ENCODE measurements at regions not wholly inside any gene's neighbourhood (a gene's known extent, or its start where the extent isn't known, plus 50 kb on each side); places are given as distances from the start of the nearest gene placed in this dataset.
A peak's percentile ranks its signal among the peaks of the same experiment; 100 is the strongest.

DNA sequence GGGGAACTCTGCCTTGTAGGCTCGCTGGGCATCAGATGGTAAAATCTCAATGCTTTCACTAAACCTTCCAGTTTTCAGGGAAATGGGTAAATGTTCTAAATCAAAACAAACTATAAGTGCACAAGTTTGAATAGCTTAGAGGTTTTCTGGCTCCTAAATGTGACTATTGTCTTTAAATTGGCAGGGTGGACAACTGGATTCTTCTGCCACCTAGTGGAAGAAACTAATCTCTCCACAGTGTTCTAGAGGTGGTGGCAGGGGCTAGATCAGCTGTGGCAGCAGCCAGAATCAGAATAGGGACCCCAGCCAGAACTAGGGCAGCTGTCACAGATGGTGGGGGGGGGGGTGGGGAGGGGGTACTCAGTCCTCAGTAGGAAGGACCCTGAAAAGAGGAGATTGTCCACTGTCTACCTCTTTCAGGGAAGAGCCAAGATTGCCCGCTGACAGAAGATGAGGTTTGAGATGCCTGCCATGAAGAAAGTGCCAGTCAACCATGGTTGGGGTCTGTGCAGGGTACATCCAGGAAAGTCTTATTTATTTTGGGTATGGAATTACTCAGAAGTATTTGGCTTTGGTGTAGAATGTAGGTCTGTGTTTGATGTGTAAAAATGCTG, 201.4 kb downstream of the CCNG2 start:
- no peaks in the 10 kb centered on the region for H3K9me1 ChIP-seq (ENCODE audit: control insufficient read depth, extremely low read depth, insufficient read depth, low read length)
- no peaks in the 10 kb centered on the region for H4K20me1 ChIP-seq (ENCODE audit: control insufficient read depth, extremely low read depth, insufficient read depth, low read length)
- H3K9ac ChIP-seq (ENCODE audit: control insufficient read depth, extremely low read depth, insufficient read depth, low read length), result no peak overlapping the region
- H3K9me3 ChIP-seq (ENCODE audit: control insufficient read depth, low read depth, low read length), result no peaks in the 10 kb centered on the region
- no peak overlapping the region for H3K4me3 ChIP-seq (ENCODE audit: control insufficient read depth in 2 of 3, extremely low read depth in 1 of 3, insufficient read depth in 2 of 3, low read depth in 1 of 3, low read length in 3 of 3)
- H2AFZ ChIP-seq (ENCODE audit: control insufficient read depth, low read length), result no peak overlapping the region
- no peak for DNase-seq (ENCODE audit: low read depth, low spot score)
- no peak overlapping the region for H3K4me2 ChIP-seq (ENCODE audit: control insufficient read depth, extremely low read depth, insufficient read depth, low read depth, low read length)
- H3K79me2 ChIP-seq (ENCODE audit: control insufficient read depth, insufficient read depth, low read length), result no peaks in the 10 kb centered on the region
- H3K27me3 ChIP-seq (ENCODE audit: control insufficient read depth, extremely low read depth, insufficient read depth, low read length), result no peaks in the 10 kb centered on the region
- dilution Hi-C loops (cut with MboI; ENCODE audit: extremely low pct_ligation_motif_present, low sequenced_read_pairs), result loop anchor here (25.0 kb wide), 1 partner anchor 121 kb away; no protein-coding TSS in a partner anchor
- TF ChIP-seq, protein P1, sequence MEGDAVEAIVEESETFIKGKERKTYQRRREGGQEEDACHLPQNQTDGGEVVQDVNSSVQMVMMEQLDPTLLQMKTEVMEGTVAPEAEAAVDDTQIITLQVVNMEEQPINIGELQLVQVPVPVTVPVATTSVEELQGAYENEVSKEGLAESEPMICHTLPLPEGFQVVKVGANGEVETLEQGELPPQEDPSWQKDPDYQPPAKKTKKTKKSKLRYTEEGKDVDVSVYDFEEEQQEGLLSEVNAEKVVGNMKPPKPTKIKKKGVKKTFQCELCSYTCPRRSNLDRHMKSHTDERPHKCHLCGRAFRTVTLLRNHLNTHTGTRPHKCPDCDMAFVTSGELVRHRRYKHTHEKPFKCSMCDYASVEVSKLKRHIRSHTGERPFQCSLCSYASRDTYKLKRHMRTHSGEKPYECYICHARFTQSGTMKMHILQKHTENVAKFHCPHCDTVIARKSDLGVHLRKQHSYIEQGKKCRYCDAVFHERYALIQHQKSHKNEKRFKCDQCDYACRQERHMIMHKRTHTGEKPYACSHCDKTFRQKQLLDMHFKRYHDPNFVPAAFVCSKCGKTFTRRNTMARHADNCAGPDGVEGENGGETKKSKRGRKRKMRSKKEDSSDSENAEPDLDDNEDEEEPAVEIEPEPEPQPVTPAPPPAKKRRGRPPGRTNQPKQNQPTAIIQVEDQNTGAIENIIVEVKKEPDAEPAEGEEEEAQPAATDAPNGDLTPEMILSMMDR (optimal IDR thresholded peaks at IDR 0.05 in 1 of 3, IDR thresholded peaks at IDR 0.05 in 1 of 3, conservative IDR thresholded peaks at IDR 0.05 in 1 of 3; ENCODE audit: extremely low read depth in 1 of 3, insufficient read depth in 2 of 3, low read length in 3 of 3), result peak; percentile 62 to 68 (median 65)
- no peak for TF ChIP-seq EZH2 (IDR thresholded peaks at IDR 0.05; ENCODE audit: low read length)
- peaks cover 10% of the 10 kb centered on the region for H3K4me1 ChIP-seq (ENCODE audit: control insufficient read depth, extremely low read depth, insufficient read depth, low read length)
- H3K27ac ChIP-seq (ENCODE audit: control insufficient read depth, insufficient read depth, low read length), result no peak overlapping the region
- H3K36me3 ChIP-seq (ENCODE audit: control insufficient read depth in 2 of 2, extremely low read depth in 1 of 2, insufficient read depth in 2 of 2, low read length in 2 of 2), result no peaks in the 10 kb centered on the region
- peak; percentile 61 for FAIRE-seq

DNA sequence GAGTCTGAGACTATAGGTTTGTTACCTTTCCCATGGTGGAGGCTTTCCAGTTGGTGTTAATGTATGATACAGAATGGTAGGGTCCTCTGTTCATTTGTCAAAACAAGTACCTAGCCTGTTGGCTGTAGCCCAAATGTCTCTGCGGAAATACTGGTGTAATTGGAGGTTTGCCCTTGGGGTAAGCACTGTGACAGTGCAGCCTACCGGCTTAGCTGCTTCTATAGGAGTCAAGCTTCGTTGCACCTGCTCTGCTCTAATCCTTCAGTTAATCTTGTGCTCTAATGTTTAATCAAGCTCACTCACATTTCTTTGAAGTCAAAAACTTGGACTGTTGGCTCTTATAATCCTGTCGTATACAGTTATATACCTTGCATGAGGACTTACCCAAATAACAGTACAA, 203.4 kb downstream of the CCNG2 start:
- DNase-seq (ENCODE audit: low read depth, low spot score) (no peak), FAIRE-seq (no peak)
- H4K20me1 ChIP-seq (ENCODE audit: control insufficient read depth, extremely low read depth, insufficient read depth, low read length), result no peaks in the 10 kb centered on the region
- H2AFZ ChIP-seq (ENCODE audit: control insufficient read depth, low read length), result no peak overlapping the region
- no peaks in the 10 kb centered on the region for H3K27me3 ChIP-seq (ENCODE audit: control insufficient read depth, extremely low read depth, insufficient read depth, low read length)
- H3K4me2 ChIP-seq (ENCODE audit: control insufficient read depth, extremely low read depth, insufficient read depth, low read depth, low read length), result no peak overlapping the region
- dilution Hi-C loops (cut with MboI; ENCODE audit: extremely low pct_ligation_motif_present, low sequenced_read_pairs), result loop anchor here (25.0 kb wide), 1 partner anchor 123 kb away; no protein-coding TSS in a partner anchor
- H3K4me3 ChIP-seq (ENCODE audit: control insufficient read depth in 2 of 3, extremely low read depth in 1 of 3, insufficient read depth in 2 of 3, low read depth in 1 of 3, low read length in 3 of 3), result no peak overlapping the region
- H3K9me3 ChIP-seq (ENCODE audit: control insufficient read depth, low read depth, low read length), result no peaks in the 10 kb centered on the region
- H3K4me1 ChIP-seq (ENCODE audit: control insufficient read depth, extremely low read depth, insufficient read depth, low read length), result peaks cover 10% of the 10 kb centered on the region
- no peaks in the 10 kb centered on the region for H3K79me2 ChIP-seq (ENCODE audit: control insufficient read depth, insufficient read depth, low read length)
- H3K36me3 ChIP-seq (ENCODE audit: control insufficient read depth in 2 of 2, extremely low read depth in 1 of 2, insufficient read depth in 2 of 2, low read length in 2 of 2), result no peaks in the 10 kb centered on the region
- H3K9ac ChIP-seq (ENCODE audit: control insufficient read depth, extremely low read depth, insufficient read depth, low read length), result no peak overlapping the region
- H3K27ac ChIP-seq (ENCODE audit: control insufficient read depth, insufficient read depth, low read length), result no peak overlapping the region
- no peak for TF ChIP-seq EZH2 (IDR thresholded peaks at IDR 0.05; ENCODE audit: low read length)
- TF ChIP-seq, protein P1 (optimal IDR thresholded peaks at IDR 0.05 in 1 of 3, IDR thresholded peaks at IDR 0.05 in 1 of 3, conservative IDR thresholded peaks at IDR 0.05 in 1 of 3; ENCODE audit: extremely low read depth in 1 of 3, insufficient read depth in 2 of 3, low read length in 3 of 3), result no peak
- H3K9me1 ChIP-seq (ENCODE audit: control insufficient read depth, extremely low read depth, insufficient read depth, low read length), result no peaks in the 10 kb centered on the region
